ENCODE measurements at regions not wholly inside any gene's neighbourhood (a gene's known extent, or its start where the extent isn't known, plus 50 kb on each side); places are given as distances from the start of the nearest gene placed in this dataset.

- Histone ChIP-seq H3K4me3 (no peak overlapping the region), H3K4me1 (peaks cover 0 to 71% (median 21%) of the 10 kb centered on the region in 6 donors), H3K36me3 (no peaks in the 10 kb centered on the region), H3K9me3 (peaks cover 0 to under 1% (median 0%) of the 10 kb centered on the region in 8 donors), H3K27me3 (replicated peaks in 1 of 7) (no peaks in the 10 kb centered on the region), H3K27ac (peak overlapping the region in 4 of 8 donors; percentile 52 to 81 (median 68))
- peak; percentile 87 for DNase-seq
- TF ChIP-seq POLR2A (IDR thresholded peaks at IDR 0.05) (no peak), POLR2AphosphoS5 (IDR thresholded peaks at IDR 0.05) (peak in 2 of 3 donors; percentile 35)
- intact Hi-C loops (cut with DNase I; ENCODE audit: low total_unique reads) = no loop called here
- WGBS, 5 donors = 30 to 70% (median 50%) methylated on average over 13 to 14 of the region's 14 CpGs
These were observed 67.2 kb upstream of the RUNX3 start for GRCh38 chr1:24996983-24997893.

GRCh38 chr1:24996456-24996855 is 66.4 kb upstream of the RUNX3 start:
- H3K4me3 ChIP-seq = no peak overlapping the region
- intact Hi-C loops (cut with DNase I; ENCODE audit: low total_unique reads) = no loop called here
- H3K36me3 ChIP-seq = no peaks in the 10 kb centered on the region
- peaks cover 0 to 78% (median 28%) of the 10 kb centered on the region in 6 donors for H3K4me1 ChIP-seq
- 66 to 88% (median 76%) methylated on average over 5 of the region's 5 CpGs for WGBS, 5 donors
- DNase-seq = peak; percentile 58
- H3K27me3 ChIP-seq (replicated peaks in 1 of 7) = no peaks in the 10 kb centered on the region
- H3K9me3 ChIP-seq = peaks cover 0 to 4% (median 0%) of the 10 kb centered on the region in 8 donors
- H3K27ac ChIP-seq = peak overlapping the region in 4 of 8 donors; percentile 52 to 81 (median 68)
- no peak for TF ChIP-seq CTCF (IDR thresholded peaks at IDR 0.05 in 8 of 11, conservative IDR thresholded peaks at IDR 0.05 in 3 of 11)
- no peak for TF ChIP-seq POLR2A (IDR thresholded peaks at IDR 0.05)
- TF ChIP-seq POLR2AphosphoS5 (IDR thresholded peaks at IDR 0.05) = no peak

GRCh38 chr1:24995661-24996060 is 65.6 kb upstream of the RUNX3 start:
- intact Hi-C loops (cut with DNase I; ENCODE audit: low total_unique reads) = no loop called here
- Histone ChIP-seq H3K4me1 (peaks cover 0 to 83% (median 30%) of the 10 kb centered on the region in 6 donors), H3K9me3 (peaks cover 0 to 4% (median 0%) of the 10 kb centered on the region in 8 donors), H3K27me3 (replicated peaks in 1 of 7) (peaks cover 0 to 6% (median 0%) of the 10 kb centered on the region in 7 donors), H3K4me3 (no peak overlapping the region), H3K36me3 (no peaks in the 10 kb centered on the region), H3K27ac (peak overlapping the region in 3 of 8 donors; percentile 8 to 81 (median 75))
- WGBS, 5 donors = 67 to 93% (median 80%) methylated on average over 3 of the region's 3 CpGs
- DNase-seq = peak; percentile 56
- TF ChIP-seq POLR2AphosphoS5 (IDR thresholded peaks at IDR 0.05) (no peak), CTCF (IDR thresholded peaks at IDR 0.05 in 8 of 11, conservative IDR thresholded peaks at IDR 0.05 in 3 of 11) (no peak), POLR2A (IDR thresholded peaks at IDR 0.05) (no peak)

GRCh38 chr1:24995140-24995539 is 65.1 kb upstream of the RUNX3 start:
- TF ChIP-seq POLR2AphosphoS5 (IDR thresholded peaks at IDR 0.05) (no peak), CTCF (IDR thresholded peaks at IDR 0.05 in 8 of 11, conservative IDR thresholded peaks at IDR 0.05 in 3 of 11) (no peak), POLR2A (IDR thresholded peaks at IDR 0.05) (no peak)
- Histone ChIP-seq H3K4me1 (peaks cover 0 to 88% (median 30%) of the 10 kb centered on the region in 6 donors), H3K4me3 (no peak overlapping the region), H3K36me3 (no peaks in the 10 kb centered on the region), H3K9me3 (peaks cover 0 to 4% (median 0%) of the 10 kb centered on the region in 8 donors), H3K27ac (peak overlapping the region in 3 of 8 donors; percentile 16 to 81 (median 75)), H3K27me3 (replicated peaks in 1 of 7) (peaks cover 0 to 6% (median 0%) of the 10 kb centered on the region in 7 donors)
- 78 to 98% (median 81%) methylated on average over 2 to 6 of the region's 6 CpGs for WGBS, 5 donors
- intact Hi-C loops (cut with DNase I; ENCODE audit: low total_unique reads) = no loop called here
- DNase-seq = peak; percentile 71

Data from spleen (tissue), 11 donors.